HEK293T (cell line): ENCODE measurements at regions not wholly inside any gene's neighbourhood (a gene's known extent, or its start where the extent isn't known, plus 50 kb on each side); places are given as distances from the start of the nearest gene placed in this dataset.
"Not testable (repeated sequence)": the region's sequence is repeated elsewhere in the genome, so short reads cannot be mapped to it uniquely, and the experiment has no call there.

Experiments
- CTCF ChIA-PET: fragments of 350-600 bp; formaldehyde crosslinking; extraction: SDS; loops from one replicate; lab custom pipeline; 2021; ENCODE audit warnings: antibody characterized with exemption, inconsistent platforms; lab: Yijun Ruan, JAX
- POLR2A ChIA-PET: fragments of 350-600 bp; formaldehyde crosslinking; extraction: SDS; loops from one replicate; lab custom pipeline; 2020; ENCODE audit warnings: antibody characterized with exemption, inconsistent platforms; lab: Yijun Ruan, JAX
- DNase-seq: peaks from one replicate; pipeline ENCODE4 v3.0.0; 2012; ENCODE audit warnings: mixed read lengths; ENCODE audit errors: extremely low spot score
- ARNT ChIP-seq: fragments of 450-650 bp; IDR thresholded peaks from 2 replicates; pipeline ENCODE4 v1.6.1; 2017; ENCODE audit warnings: mild to moderate bottlenecking
- BHLHE40 ChIP-seq: fragments of 450-650 bp; IDR thresholded peaks from 2 replicates; pipeline ENCODE4 v1.6.1; 2016; ENCODE audit warnings: mild to moderate bottlenecking, moderate library complexity, borderline replicate concordance
- CTBP1 ChIP-seq: fragments of 450-650 bp; IDR thresholded peaks from 2 replicates; pipeline ENCODE4 v1.6.1; 2016; ENCODE audit warnings: borderline replicate concordance
- ELF4 ChIP-seq: fragments of 450-650 bp; IDR thresholded peaks from 2 replicates; pipeline ENCODE4 v1.6.1; 2017; ENCODE audit warnings: antibody characterized with exemption
- FOXA1 ChIP-seq: fragments of 450-650 bp; IDR thresholded peaks from 2 replicates; pipeline ENCODE4 v1.6.1; 2016; ENCODE audit warnings: mild to moderate bottlenecking
- FOXK2 ChIP-seq: fragments of 450-650 bp; IDR thresholded peaks from 2 replicates; pipeline ENCODE4 v1.6.1; 2016; ENCODE audit warnings: mild to moderate bottlenecking
- FOXM1 ChIP-seq: fragments of 450-650 bp; IDR thresholded peaks from 2 replicates; pipeline ENCODE4 v1.6.1; 2017; ENCODE audit warnings: mild to moderate bottlenecking, borderline replicate concordance
- HDGF ChIP-seq: fragments of 450-650 bp; IDR thresholded peaks from 2 replicates; pipeline ENCODE4 v1.6.1; 2017; ENCODE audit warnings: antibody characterized with exemption, borderline replicate concordance
- L3MBTL2 ChIP-seq: fragments of 450-650 bp; conservative IDR thresholded peaks from 2 replicates; pipeline ENCODE4 v1.6.1; 2016; ENCODE audit warnings: mild to moderate bottlenecking
- LEF1 ChIP-seq: fragments of 450-650 bp; IDR thresholded peaks from 2 replicates; pipeline ENCODE4 v1.6.1; 2017; ENCODE audit warnings: mild to moderate bottlenecking, borderline replicate concordance
- NFRKB ChIP-seq: fragments of 450-650 bp; IDR thresholded peaks from 2 replicates; pipeline ENCODE4 v1.6.1; 2016; ENCODE audit warnings: mild to moderate bottlenecking, moderate library complexity
- SP1 ChIP-seq: fragments of 450-650 bp; IDR thresholded peaks from 2 replicates; pipeline ENCODE4 v1.6.1; 2017
- SUZ12 ChIP-seq: fragments of 450-650 bp; IDR thresholded peaks from 2 replicates; pipeline ENCODE4 v1.6.1; 2016; ENCODE audit warnings: mild to moderate bottlenecking
- TARDBP ChIP-seq: fragments of 450-650 bp; IDR thresholded peaks from 2 replicates; pipeline ENCODE4 v1.6.1; 2016
- ZNF384 ChIP-seq: fragments of 450-650 bp; IDR thresholded peaks from 2 replicates; pipeline ENCODE4 v1.6.1; 2016
- TF ChIP-seq, protein P1 (sequence below): fragments of 450-650 bp; IDR thresholded peaks from 2 replicates; pipeline ENCODE4 v1.6.1; 2016

DNA sequence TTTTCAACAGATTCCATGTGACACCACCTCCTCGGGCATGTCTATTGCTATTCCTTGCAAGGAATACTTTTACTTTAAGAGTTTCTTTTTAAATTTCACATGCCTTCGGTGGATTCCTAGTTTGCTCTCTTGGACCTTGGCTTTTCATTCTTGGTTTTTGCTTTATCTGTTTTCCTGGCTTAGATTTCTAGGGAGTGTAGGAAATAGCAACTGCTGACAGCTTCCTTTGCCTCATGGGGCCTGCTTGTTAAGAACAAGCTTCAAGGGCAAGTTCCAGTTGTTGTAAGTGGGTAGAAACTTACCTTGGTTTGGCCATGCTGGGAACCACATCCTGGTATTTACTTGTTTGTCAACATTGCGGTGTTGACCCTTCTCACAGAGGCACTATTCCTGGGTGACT is 348.5 kb downstream of the DMAC1 start:
- no peak for DNase-seq
- CTCF ChIA-PET = no interaction called here
- POLR2A ChIA-PET = no interaction called here

DNA sequence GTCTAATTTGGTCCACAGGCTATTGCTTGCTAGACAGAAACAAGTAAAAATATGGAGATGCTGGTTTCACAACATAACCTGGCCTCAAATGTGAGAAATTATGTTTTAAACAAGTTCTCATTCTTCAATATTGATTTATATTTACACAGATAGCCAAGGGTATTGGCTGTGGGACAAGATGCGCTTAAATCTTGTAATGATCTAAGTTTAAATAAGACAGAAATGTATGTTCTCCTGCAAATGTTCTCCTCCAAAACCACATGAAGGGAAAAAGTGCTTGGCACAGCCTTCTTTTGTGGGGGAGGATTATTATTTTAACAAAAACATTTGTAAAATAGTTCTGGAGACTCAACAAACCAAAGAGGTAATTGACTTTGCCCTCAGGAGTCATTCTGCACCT is 356.0 kb downstream of the DMAC1 start:
- TF ChIP-seq TARDBP = no peak
- ChIA-PET POLR2A (no interaction called here), CTCF (no interaction called here)
- DNase-seq = no peak

More for the DNA sequence above, 348.5 kb downstream of the DMAC1 start:
- TF ChIP-seq SP1 = no peak
- no peak for TF ChIP-seq HDGF
- TF ChIP-seq ELF4 = no peak
- no peak for TF ChIP-seq CTBP1
- no peak for TF ChIP-seq BHLHE40
- TF ChIP-seq, protein P1, sequence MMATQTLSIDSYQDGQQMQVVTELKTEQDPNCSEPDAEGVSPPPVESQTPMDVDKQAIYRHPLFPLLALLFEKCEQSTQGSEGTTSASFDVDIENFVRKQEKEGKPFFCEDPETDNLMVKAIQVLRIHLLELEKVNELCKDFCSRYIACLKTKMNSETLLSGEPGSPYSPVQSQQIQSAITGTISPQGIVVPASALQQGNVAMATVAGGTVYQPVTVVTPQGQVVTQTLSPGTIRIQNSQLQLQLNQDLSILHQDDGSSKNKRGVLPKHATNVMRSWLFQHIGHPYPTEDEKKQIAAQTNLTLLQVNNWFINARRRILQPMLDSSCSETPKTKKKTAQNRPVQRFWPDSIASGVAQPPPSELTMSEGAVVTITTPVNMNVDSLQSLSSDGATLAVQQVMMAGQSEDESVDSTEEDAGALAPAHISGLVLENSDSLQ = no peak
- TF ChIP-seq NFRKB = no peak
- no peak for TF ChIP-seq LEF1
- TF ChIP-seq FOXM1 = no peak
- TF ChIP-seq ARNT = no peak
- TF ChIP-seq ZNF384 = no peak
- no peak for TF ChIP-seq TARDBP
- TF ChIP-seq L3MBTL2 = no peak
- TF ChIP-seq FOXA1 = no peak
- no peak for TF ChIP-seq FOXK2
- no peak for TF ChIP-seq SUZ12

DNA sequence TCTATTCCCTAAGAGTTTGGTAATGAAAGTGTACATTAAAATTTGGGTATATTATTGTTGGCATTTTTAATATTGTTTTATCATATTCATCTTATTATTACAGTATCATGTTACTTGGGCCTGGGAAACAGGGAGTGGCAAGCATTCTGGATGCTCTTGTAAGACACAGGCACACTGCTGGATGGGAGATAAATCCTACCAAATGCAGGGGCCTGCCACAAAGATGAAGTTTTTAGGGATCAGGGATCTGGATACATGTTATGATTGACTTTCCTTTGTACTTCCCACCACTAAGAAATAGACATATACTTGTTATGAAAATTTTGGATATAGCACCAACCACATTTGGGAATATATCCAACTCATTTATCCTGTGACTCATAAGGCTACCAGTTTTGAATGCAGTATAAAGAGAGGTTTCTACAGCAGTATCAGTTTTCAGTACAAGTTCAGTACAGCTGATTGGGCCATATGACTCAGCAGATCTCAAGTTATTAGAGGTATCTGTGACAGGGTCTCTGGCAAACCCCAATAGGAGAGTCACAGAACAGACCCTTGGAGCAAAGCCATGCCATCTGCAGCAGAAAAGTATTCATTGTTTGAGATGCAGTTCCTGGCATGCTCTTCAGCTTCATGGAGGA is 360.1 kb downstream of the DMAC1 start:
- DNase-seq = no peak
- TF ChIP-seq FOXM1 = no peak
- no peak for TF ChIP-seq LEF1
- no peak for TF ChIP-seq BHLHE40
- TF ChIP-seq ZNF384 = no peak
- POLR2A ChIA-PET = no interaction called here
- CTCF ChIA-PET = no interaction called here

DNA sequence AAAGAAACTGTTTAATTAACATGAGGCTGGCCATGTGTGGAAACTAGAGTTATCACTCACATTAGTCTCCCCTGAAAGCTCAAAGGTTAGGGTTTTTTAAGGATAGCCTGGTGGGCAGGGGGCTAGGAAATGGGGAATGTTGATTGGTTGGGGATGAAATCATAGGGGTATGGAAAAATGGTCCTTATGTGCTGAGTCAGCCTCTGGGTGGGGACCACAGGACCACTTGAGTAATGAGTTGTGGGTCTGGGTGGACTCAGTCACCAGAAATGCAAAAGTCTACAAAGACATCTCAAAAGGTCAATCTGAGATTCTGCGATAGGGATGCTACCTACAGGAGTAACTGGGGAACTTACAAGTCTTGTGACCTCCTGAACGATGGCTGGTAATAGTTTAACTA is 362.8 kb downstream of the DMAC1 start:
- DNase-seq = no peak
- CTCF ChIA-PET = no interaction called here
- no peak for TF ChIP-seq FOXK2
- no peak for TF ChIP-seq ARNT
- no peak for TF ChIP-seq FOXA1
- no peak for TF ChIP-seq LEF1
- TF ChIP-seq SUZ12 = no peak
- TF ChIP-seq HDGF = no peak
- TF ChIP-seq SP1 = no peak
- TF ChIP-seq FOXM1 = no peak
- POLR2A ChIA-PET = no interaction called here

DNA sequence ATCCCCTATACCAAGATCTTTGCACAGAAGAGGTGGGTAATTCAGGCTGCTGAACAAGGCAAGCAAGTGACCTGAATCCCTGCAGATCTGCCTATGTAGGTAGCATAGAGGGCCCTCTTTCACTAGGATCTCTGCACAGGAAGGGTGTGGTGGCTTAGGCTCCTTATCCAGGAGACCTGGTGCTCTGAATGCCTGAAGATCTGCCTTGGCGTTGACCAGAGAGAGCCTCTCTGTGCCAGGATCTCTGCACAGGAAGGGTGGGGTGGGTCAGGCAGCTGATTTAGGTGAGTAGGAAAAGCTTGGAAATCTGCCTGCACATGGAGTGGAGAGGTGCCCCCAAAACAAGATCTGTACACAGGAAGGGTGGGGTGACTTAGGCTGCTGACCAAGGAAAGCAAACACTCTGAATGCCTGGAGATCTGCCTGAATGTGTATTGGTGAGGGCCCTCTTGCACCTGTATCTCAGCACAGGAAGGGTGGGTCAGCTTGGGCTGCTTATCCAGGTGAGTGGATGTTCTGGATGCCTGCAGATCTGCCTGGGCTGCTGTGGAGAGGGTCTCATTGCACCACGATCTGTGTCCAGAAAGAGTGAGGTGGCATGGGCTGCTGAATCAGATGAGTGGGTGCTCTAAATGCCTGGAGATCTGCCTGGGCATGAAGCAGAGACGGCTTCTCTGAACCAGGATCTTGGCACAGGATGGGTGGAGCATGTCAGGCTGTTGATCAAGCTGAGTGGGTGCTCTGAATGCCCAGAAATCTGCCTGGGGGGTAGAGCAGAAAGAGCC is 365.9 kb downstream of the DMAC1 start:
- CTCF ChIA-PET = no interaction called here
- TF ChIP-seq NFRKB (no peak), BHLHE40 (no peak), SUZ12 (no peak), L3MBTL2 (no peak), HDGF (no peak), TARDBP (no peak), SP1 (no peak), ARNT (no peak)
- DNase-seq = no peak
- POLR2A ChIA-PET = no interaction called here

DNA sequence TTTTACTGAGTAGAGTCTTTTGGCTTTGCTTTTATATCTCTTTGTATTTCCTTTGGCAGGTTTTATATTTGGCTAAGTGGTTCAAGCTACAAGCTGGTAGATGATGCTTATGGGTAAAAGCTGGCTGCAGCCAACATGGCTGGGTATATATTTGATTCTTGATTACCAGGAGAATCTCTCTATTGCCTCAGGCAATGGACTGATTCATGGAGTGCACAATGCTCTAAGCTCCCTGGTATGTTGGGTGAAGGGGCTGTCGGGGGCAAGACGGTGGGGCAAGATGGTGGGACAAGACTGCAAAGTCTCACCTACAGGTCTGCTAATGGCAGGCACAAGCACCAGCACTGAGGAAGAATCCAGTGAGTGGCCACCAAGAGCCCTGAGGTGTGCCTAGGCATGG is 366.6 kb downstream of the DMAC1 start:
- TF ChIP-seq NFRKB (no peak), HDGF (no peak), ARNT (no peak)
- no peak for DNase-seq
- POLR2A ChIA-PET = no interaction called here
- CTCF ChIA-PET = no interaction called here

DNA sequence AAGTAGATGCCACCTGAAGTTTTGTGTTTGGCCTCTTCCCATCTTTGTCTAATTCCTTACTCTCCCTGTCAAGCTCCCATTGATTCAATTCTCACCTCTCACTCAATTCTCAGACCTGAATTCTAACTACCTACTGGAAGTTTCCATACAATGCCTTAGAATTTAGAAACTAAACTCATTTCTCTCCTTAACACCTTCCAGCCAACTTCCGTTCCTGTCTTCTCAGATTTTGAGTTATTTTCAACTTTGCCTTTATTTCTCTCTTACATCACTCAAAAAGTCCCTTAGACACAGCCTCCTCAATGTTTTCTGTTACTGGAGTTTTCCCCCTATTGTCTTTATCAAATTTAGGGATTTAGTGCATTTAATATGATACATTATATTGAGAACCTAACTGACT is 382.2 kb downstream of the DMAC1 start:
- CTCF ChIA-PET, DNase-seq, POLR2A ChIA-PET: not testable (repeated sequence)

DNA sequence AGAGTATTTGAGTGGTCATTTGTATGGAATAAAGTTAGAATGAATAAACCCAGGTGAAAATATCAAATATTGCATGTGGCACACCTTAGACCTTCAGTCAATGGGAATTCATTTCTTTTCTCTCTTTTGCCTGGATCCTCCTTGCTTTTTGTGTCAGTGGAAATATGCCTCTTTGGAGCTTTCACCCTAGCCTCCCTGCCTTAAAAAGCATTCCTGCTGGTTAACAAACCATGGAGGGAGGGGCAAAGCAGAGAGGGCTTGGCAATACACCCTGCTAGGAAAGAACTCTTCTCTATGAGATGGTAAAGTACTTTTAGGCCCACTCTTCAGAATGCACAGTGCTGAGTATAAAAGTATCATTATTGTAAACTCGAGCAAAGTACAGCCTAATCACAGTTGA is 383.7 kb downstream of the DMAC1 start:
- CTCF ChIA-PET = no interaction called here
- TF ChIP-seq TARDBP (no peak), SP1 (no peak), BHLHE40 (no peak), FOXK2 (no peak), L3MBTL2 (no peak)
- no peak for DNase-seq
- POLR2A ChIA-PET = no interaction called here

DNA sequence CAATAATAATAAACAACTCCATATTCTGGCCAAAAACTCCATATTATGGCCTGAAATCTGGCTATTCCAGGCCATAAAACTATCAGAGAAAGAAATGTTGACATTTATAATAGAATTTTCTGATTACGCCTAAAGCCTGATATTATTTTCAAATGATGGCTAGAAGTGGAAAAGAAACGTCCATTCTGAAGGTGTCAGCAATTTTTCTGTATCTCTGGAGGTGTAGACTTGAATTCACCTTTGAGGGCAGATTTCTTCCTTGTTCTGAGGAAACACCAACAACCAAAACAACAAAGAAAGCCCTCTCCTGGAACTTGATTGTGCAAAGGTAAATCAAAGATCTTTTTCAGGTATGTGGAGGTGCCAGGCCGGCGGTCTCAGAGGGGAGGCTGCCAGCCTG is 390.7 kb downstream of the DMAC1 start:
- TF ChIP-seq FOXM1 = no peak
- no peak for TF ChIP-seq SUZ12
- TF ChIP-seq L3MBTL2 = no peak
- TF ChIP-seq TARDBP = no peak
- TF ChIP-seq NFRKB = no peak
- no peak for TF ChIP-seq HDGF
- no peak for TF ChIP-seq LEF1
- no peak for TF ChIP-seq FOXA1
- TF ChIP-seq, protein P1 = no peak
- no peak for TF ChIP-seq CTBP1
- TF ChIP-seq BHLHE40 = no peak
- no peak for TF ChIP-seq ZNF384
- no peak for TF ChIP-seq ELF4
- no peak for TF ChIP-seq ARNT
- no peak for TF ChIP-seq SP1
- no peak for TF ChIP-seq FOXK2
- POLR2A ChIA-PET = no interaction called here
- DNase-seq = no peak
- CTCF ChIA-PET = no interaction called here
